ENCODE measurements at regions not wholly inside any gene's neighbourhood (a gene's known extent, or its start where the extent isn't known, plus 50 kb on each side); places are given as distances from the start of the nearest gene placed in this dataset.
A peak's percentile ranks its signal among the peaks of the same experiment; 100 is the strongest.

DNA sequence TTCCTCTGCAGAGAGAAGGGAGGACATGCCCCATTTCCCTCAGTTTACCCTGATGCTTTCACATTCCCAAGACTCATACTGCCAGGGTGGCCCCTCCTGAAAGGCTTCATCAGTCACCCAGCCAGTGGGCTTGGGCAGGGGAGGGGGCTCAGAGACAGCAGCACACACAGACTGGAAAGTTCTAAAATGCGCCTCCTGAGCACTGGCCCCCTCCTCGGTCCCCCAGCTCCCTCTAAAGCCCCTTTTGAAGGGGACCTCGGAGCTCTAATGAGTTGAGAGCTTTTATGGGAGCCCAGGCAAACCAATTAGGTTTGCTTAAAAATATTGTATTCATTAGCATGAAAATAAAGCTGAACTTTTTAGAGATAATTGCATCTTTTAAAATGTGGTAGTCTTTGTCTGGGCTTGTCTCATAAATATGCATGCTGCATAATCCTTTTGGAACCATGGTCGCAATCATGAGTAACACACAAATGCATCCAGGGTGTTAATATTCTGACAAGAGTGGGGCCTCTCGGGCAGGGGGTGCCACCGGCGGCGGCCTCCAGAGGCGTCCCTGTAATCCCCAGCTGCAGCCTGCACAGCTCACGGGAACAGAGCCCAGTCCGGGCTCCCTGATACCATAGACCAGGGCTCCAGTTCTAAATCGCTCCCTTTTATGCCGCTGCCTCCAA lies 78.5 kb downstream of the RPLP1 start:
- no peak for DNase-seq (ENCODE audit: low read depth)

DNA sequence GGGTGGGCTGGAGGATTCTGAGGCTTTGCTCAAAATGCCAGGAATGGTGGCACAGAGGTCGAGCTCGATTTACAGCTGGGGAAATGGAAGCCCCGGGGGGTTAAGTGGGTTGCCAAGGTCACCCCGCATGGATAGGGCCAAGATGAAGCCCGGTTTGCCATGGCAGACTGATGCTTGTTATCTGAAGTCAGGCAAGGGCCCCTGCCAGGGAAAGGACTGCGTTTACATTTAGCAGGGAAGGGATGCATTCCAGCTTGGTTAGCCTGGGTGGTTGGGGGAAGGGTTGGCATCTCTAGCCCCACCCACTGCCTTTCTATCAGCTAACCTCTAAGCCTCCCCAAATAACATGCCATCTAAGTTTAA lies 79.0 kb downstream of the RPLP1 start:
- DNase-seq (ENCODE audit: low read depth): no peak

DNA sequence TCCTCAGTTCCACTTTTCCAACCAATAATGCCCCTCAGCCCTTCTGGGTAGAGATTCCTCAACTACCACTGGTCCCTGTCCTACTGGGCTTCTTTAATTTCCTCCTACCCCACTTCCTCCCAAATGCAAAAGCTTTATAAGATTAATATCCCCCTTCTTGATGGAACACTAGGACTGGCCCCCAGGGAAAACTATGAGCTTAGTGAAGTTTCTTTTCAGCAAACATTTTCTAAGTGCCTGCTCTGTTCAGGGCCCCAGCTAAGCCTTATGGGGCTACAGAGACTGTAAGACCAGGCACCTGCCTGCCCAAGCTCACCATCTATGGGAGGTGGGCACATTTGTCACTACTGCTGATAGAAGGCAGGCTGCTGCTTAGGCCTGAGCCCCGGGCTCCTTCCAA lies 79.4 kb downstream of the RPLP1 start:
- no peak for DNase-seq (ENCODE audit: low read depth)

DNA sequence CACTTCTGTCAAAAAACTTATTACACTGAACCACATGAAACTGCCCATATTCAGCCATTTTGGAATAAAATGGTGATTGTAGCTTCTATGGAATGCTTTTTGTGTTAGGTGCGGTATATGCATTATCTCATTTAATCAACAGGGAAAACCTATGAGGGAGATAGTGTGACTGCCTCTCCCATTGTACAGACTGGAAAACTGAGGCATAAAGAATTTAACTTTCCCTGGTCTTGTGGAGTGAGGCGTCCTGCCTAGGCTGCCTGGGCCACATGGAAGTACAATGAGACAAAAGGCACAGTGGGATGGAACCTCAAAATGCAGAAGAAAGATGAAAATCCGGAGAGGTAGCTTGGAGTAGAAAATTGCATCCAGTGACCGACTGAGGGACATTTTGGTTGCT lies 80.2 kb downstream of the RPLP1 start:
- DNase-seq (ENCODE audit: low read depth): no peak

DNA sequence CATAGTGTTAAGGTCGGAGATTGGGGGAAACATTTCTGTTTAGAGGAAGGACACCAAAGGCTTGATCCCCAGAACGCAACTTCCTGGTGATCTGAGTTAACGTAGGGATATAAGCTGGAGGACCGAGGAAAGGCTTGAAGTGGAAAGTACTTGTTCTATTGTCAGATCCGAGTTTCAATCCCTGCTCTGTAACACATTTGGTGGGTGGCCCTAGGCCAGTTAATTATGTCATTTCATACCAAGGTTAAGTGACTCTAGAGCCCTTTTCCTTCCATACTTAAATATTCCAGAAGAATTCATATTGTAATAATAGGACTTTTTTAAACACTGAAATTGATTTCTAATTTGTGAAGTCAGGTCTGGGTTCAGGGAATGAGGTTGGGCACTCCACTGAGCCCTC lies 80.9 kb downstream of the RPLP1 start:
- DNase-seq (ENCODE audit: low read depth): no peak

DNA sequence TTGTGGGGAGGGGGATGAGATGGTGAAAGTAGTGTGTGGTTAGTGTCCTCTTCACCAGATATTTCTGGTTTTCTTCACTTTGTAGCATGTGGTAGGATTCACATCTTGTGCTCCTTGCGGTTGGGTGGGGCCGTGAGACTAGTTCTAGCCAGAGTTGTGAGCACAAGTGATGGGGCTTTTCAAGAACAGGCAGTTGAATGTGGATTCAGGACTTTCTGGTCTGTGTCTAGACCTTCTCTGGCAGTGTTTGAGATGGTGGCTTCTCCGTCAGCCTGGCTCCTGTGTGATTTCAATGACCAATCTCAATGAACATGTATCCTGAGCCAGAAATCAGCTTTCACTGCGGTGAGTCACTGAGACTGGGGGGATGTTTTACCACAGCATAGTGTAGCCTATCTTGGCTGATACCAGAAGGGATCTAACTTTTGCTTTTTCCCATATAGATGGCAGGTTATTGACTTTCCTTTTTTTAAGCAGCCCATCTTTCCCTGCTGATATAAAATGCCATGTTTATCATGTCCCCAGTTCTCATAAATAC lies 82.6 kb downstream of the RPLP1 start:
- DNase-seq (ENCODE audit: low read depth): peak; percentile 13

DNA sequence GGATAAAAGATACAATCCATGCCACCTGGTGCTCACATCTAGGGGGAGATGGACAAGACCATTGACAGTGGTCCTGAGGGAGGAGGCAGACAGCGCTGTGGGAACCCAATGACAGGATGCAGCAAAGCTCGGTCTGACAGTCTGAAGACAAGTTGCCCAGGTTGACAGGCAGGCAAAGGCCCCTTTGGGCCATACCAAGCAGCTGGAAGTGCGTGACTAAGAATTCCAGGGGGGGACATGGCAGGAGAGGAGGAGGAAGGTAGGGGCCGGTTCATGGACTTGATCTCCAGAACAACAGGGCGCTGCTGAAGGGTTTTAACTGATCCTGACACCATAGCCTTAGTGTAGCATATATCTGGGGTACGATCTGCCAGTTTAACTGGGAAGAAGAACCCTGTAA lies 83.4 kb downstream of the RPLP1 start:
- no peak for DNase-seq (ENCODE audit: low read depth)

DNA sequence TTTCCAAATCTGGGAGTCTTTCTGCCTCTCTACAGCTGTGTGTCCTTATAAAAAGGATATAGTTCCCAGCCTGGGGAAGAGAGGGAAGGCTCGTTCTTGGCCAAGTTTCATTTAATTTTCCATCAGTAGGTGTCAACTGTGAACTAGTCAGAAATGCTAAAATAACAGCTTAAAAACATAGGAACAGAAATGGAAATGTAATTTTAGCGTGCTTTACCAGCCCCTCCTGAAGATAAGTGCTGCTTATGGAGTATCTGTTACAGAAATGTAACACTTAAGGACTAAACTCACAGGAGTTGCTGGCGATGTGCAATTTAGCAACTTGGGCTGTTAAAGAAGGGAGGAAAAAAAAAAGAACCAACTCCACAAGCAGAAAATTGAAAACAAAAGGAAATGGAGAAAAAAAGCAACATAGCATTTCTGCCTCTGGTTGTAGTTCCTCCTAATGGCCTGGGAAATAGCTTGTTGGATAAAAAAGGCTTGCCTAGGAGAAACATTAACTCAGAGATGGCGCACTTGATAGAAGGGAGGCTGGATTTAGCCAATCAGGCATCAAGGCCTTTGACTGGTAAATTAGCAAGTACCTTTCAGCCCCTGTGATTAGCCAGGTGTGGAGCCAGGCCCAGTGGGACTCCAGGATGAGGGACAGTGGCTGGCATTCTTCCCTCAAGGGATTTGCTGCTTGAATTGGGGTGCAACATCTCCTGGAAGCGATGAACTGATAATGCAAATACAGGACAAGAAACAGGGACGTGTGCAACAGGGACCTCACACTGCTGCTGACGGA lies 84.3 kb downstream of the RPLP1 start:
- DNase-seq (ENCODE audit: low read depth): no peak

DNA sequence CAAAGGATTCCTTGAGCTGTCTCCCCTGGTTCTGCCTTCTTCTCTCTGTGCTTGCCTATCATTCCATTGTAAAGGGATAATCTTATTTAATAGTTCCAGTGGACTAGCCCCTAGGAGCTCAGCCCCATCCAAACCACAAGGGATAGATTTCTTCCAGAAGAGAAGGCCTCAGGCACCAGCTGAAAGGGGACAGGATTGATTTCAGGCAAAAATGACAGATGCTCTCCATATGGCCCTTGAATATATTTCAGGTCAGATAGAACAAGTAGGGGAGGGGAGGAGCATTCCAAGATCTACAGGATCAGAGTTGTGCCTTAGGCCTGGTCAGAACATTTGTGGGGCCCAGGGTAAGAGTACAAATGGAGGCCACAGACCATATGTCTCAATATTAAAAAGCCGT lies 85.3 kb downstream of the RPLP1 start:
- DNase-seq (ENCODE audit: low read depth): no peak

DNA sequence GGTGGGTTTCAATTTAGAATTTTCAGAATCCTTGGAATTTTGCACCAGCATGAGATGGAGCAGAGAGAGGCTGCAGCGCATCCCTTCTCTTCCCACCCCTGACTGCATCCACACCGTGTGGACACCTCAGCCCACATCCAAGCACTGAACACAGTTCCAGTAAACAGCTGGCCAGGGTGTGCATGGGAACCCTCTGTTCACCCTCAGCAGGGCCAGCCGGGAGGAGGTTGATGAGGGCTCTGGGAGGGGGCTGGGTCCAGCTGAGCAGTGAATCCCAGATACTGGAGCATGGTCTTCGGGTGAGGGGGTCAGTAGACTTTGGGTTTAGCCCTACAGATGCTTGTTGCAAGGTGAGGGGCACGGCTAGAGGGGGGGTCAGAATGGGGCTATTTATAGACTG lies 85.8 kb downstream of the RPLP1 start:
- no peak for DNase-seq (ENCODE audit: low read depth)

DNA sequence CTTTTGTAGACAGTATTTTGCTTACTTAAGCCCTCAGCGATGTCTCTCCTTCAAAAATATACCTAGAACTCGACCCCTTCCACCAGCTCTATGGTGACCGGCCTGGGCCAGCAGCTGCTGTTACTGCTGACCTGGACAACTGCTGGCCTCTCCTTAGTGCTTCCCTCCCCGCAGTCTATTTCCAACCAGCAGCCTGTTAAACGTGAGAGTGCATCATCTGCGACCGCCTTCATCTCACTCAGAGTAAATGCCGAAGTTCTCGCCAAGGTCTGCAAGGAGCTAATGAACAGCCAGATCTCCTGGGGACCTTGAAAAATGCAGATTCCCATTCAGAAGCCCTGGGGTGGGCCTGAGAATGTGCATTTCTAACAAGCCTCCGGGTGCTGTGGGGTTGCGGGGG lies 86.7 kb downstream of the RPLP1 start:
- DNase-seq (ENCODE audit: low read depth): no peak

DNA sequence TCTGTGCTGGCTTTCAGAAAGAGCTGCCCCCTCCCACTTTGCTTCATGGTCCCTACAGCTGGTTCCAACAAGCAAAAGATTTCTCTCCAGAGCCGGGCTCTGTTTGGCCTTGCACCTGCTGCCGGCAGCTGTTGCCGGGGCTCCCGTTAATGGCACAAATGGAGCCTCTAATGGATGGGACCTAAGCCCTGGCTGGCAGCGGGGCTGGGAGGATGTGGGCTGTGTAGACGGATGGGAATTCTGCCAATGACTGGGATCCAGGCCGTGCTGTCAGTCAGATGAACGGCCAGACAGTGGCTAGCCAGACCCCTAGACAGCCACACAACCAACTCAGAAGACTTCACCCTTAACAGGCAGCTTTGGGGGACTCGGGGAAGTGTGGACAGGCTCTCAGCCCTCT lies 88.0 kb downstream of the RPLP1 start:
- no peak for DNase-seq (ENCODE audit: low read depth)

DNA sequence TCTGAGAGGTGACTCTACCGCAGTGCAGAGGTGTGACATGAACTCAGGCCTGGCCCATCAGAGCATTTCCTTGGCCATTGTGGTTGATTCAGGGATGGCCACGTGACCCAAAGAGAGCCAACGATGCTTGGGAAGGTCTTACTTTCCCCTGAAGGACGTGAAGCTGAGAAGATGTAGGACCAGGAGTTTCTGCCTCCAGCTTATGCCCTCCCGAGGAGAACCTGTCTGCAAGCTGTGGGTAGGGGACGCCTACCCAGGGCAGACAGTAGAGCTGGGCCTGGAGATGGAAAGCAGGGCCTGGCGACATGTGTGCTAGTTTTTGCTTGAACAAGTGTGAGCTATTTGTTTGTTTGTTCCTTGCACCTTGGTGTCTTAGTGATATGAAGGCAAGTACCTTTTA lies 89.4 kb downstream of the RPLP1 start:
- DNase-seq (ENCODE audit: low read depth): no peak

DNA sequence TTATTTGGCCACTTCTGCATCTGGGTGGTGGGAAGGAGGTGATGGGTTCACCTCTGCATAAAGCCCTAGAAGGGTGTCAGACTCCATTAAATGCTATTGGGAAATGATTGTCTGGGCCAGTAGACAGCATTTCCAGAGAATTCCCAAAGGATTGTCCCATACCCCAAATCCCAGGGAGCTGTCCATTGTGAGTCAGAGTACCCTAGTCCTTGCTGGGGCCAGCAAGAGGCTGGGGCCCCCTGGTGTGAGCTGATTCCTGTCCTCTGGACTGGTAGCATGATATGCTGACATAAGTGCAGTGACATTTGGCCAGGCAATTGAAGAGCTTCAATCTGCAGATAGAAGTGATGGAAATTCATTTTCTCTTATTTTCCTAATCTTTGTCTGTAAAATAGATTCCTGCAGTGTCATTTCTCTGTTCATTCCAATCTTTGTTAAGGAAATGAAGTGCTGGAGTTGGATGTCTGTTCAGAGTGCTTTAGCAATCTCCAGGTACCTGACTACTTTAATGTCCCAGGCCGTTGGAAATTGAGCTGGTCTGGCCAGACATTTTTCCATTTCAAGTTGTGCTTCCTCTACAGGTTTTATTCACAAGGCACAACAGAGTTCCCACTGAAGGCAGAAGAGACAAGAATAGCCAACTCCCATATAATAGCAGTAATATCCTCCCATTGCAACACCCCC lies 91.2 kb downstream of the RPLP1 start:
- DNase-seq (ENCODE audit: low read depth): no peak

DNA sequence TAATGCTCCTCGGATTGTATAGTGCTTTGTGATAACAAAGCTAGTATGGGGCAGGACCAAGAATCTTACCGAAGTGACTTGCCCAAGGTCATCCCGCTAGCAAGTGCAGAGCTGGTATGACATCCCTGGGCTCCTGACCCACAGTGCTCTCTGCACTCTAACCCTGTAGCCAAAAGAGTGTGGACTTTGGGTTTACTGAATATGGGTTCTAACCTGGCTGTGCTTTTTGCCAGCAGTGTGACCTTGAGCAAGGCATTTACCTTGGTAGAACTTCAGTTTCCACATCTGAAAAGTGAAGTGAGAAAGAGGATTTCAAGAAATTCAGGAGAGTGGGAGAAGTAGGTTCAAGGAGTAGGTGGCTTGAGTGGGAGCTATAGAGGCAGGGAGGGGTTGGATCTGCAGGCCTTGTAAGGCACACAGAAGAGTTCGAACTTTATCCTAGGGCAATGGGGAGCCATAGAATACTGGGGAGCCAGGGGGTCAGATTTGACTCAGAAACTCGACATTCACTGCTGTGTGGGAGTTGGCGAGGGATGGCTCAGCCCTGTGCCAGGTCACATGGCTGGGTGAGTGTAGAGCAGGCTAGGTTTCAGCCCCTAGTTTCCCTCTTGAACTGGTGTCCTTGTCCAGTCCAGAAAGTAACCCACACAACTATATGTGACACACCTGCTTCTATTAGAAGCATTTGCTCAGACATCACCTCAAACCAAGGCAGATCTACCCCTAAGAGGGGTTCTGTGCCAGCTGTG lies 91.9 kb downstream of the RPLP1 start:
- DNase-seq (ENCODE audit: low read depth): no peak

DNA sequence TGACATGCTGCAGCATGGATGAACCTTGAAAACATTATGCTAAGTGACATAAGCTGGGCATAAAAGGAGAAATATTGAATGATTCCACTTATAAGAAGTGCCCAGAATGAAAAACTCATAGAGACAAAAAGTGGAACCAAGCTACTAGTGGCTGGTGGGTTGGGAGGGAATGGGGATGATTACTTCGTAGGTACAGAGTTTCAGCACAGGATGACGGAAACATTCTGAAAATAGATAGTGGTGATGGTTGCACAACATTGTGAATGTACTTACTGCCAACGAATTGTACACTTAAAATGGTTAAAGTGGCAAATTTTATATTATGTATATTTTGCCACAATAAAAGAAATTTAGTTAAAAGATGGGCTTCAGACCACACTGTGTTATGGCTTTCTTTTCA lies 93.6 kb downstream of the RPLP1 start:
- no peak for DNase-seq (ENCODE audit: low read depth)

DNA sequence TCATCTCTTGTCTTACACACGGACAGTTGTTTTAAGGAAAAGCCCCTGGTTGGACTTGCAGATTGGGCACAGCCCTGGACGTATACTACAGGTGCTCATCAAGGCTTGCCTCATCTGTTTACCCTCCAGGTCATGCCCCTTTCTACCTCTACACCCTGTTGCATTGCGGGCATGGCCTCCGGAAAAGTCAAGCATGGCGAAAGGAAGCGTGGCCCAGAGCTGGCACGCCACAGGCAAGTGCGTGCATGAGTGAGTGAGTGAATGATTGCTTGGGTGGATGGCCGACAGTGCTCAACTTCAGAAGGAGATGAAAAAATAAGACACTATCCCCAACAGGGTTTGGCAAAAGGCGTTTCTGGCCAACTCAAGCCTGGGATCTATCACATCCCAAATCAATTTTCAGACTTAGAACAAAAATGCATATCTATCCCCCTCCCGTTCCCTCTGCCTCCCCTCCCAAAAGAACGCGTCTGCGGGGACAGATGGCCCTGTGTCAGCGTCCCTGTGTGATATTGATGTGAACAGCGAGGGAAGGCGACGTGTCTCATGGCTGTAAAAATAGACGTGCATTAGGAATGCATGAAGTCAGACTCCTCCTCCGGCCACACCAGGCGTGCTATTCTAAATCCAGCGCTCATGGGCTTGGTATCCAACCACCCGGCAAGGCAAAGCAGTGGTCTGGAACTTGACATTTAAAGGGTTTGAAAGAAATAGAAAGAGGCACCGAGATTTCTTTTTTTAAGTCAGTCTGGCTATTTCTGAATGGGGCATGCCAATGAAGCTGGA lies 96.0 kb downstream of the RPLP1 start:
- DNase-seq (ENCODE audit: low read depth): no peak

DNA sequence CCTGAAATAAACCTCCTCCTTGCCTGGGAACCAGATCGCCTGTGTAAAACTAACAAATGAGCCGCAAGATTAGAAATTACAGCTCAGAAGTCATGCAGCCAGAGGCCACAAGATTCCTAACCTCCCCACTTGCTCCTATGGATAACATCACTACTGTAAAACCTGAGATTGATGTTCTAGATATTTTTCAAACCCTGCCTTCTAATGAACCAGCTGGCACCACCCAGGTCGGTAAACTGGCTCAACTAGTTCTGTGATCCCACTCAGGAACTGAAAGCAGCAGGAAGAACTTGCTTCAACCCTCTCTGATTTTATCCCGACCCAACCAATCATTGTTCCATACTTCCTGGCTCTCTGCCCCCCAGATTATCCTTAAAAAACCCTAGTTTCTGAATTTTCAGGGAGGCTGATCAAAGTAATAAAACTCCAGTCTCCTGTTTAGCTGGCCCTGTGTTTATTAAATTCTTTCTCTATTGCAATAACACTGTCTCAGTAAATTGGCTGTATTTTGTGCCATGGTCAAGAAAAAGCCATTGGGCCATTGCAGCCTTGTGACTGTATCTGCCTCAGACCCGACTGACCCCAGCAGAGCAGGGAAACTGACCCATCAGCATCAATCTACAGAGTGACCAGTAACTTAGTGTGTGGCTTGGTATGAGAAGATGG lies 98.9 kb downstream of the RPLP1 start:
- no peak for DNase-seq (ENCODE audit: low read depth)

DNA sequence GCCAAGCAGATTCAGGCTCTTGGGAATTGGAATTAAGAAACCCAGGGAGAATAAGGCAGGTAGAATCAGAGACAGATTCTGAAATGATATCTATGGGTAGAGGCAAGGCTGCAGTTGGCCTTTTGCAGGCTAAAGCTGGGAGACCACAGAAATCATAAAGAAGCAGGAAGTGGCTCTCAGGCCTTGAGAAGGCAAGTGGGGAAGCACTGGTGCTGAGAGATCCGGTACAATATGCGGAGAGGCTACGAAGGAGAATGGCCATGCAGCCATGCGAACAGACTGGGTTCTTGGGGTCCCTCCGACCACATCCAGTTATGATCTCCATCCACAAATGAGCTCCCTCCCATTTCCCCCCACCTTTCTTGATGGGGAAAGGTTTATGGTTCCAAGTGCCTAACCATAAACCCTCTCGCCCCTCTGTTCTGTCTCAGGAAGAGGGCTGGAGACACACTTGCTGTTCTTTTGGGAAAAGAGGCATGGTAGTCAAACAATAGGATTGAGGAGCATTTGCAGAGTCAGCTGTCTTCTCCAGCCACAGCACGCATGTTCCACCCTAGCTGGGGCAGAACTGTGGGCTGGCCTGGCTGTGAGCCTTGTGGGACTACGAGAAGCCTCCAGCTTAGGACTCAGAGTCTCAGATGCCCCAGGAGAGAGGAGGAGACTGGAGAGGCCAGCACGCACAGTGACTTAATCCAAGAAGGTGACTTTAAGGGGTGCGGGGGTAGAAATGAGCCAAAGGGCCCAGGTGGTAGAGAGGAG lies 99.6 kb downstream of the RPLP1 start:
- DNase-seq (ENCODE audit: low read depth): no peak

DNA sequence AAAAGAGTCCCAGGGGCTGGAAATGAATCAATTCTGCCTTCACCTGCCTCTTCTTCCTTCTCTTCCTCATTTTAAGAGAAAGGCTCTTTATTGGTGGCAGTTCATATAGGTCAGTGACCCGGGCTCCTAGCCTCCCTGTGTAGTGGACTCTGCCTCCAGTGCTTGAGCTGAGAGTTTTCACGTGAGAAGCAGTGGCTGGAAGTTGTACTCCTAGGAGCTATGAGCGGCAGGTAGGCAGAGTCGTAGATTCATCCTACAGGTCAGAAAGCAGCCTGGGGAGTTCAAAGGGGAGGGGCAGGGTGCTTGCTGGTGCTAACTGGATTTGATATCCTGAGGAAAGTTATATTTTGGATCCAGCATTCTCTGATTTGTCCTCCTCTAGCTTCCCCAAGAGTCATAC lies 101.1 kb downstream of the RPLP1 start:
- DNase-seq (ENCODE audit: low read depth): no peak
